NCI-H2107 treated with DMSO at 0.1 percent for 48 hours (cell line): ENCODE measurements at regions not wholly inside any gene's neighbourhood (a gene's known extent, or its start where the extent isn't known, plus 50 kb on each side); places are given as distances from the start of the nearest gene placed in this dataset.
"Not testable (repeated sequence)": the region's sequence is repeated elsewhere in the genome, so short reads cannot be mapped to it uniquely, and the experiment has no call there.

Experiments
- DNase-seq: peaks from one replicate; lab custom pipeline; 2025; ENCODE audit not compliant: unreplicated experiment; lab: John Stamatoyannopoulos, UW

GRCh38 chr7:132030883-132031282, 474.5 kb upstream of the PODXL start:
- no peak for DNase-seq

GRCh38 chr7:132030086-132030568, 473.7 kb upstream of the PODXL start:
- DNase-seq: no peak

- DNase-seq: no peak
These were observed 473.1 kb upstream of the PODXL start for GRCh38 chr7:132029369-132030085.

GRCh38 chr7:132028144-132028920, 471.9 kb upstream of the PODXL start:
- no peak for DNase-seq

DNA sequence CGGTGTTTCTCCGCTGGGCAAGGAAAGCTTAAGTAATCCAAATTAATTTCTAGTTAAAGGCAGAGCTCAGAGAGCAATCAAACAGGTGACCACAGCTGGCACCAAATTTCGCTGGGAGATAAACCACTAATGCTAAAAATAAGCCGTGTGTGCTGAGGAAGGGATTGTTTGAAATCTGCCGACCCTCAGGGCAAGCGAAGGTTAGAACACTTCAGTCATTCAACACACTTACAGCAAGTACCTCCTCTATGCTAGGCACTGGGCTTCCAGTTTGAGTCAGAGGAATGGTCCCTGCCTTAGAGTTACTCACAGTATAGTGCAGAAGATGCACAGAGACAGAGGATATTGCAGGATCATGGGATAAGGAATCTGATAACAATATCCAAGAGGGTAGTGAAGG, 467.9 kb upstream of the PODXL start:
- DNase-seq: no peak

DNA sequence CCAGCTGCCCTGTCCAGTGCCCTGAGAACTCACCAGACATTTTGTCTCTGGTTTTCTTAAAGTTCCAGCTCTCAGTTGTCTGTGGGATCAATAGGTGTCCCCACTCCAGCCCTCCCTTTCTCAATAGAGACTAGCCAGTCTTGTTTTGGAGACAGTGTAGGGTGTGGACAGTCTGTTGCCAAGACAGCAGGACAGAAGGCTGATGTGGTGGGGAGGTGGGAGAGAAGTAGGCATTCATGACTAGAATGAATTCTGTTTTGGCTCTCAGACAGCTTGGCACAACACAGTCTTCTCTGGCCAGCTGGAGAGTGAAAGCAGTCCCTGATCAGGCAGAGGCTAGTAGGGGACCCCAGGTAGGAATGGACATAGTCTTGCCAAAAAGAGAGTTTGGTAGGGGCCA, 467.0 kb upstream of the PODXL start:
- DNase-seq: no peak

GRCh38 chr7:132022188-132022587, 465.8 kb upstream of the PODXL start:
- no peak for DNase-seq

- no peak for DNase-seq
These were observed 463.3 kb upstream of the PODXL start for GRCh38 chr7:132019703-132020102.

- DNase-seq: no peak
These were observed 453.4 kb upstream of the PODXL start for GRCh38 chr7:132009778-132010177.

DNA sequence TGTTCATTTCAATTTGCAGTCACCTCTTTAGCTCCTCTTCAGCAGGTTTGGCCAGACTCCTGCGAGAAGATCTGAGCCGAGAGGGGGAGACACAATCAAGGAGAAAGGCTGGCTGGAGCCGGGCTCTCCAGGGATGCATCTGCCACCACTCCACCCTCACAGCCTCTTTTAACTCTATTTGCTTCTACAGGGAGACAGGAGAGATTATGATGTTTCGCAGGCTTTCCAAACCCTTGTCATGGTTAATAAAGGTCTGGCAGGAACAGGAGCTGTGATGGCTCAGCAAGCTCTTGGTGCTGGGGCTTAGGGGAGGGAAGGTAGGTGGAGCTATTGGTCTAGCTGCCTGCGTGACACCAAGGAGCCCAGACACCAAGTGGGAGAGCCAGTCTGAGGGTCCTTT, 448.1 kb upstream of the PODXL start:
- DNase-seq: no peak

DNA sequence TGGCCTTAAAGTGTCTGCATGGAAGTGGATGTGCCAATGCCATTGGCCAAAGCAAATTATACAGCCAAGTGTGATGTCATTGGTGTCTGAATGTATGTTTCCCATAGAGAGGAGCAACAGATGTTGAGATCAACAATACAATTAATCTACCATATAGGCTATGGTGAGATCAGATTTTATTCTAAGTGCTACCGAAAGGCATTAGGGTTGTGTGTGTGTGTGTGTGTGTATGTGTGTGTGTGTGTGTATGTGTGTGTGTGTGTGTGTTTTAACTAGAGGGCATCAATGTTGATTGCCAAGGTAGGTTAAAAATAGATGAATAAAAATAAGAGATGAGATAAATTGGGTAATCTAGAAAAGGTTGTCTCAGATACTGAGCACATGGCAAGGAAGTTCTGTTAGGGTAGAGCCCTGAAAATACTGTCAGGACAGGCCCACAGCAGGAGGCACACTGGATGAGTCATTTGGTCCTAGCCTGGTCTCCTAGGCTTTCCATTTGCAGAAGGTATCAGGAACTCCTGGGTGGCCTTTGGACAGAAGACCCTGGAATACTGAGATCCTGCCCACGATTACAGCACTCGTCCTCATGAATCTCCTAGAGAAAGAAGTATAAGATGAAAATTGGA, 446.0 kb upstream of the PODXL start:
- DNase-seq: no peak

GRCh38 chr7:132001146-132001545, 444.7 kb upstream of the PODXL start:
- DNase-seq: no peak

DNA sequence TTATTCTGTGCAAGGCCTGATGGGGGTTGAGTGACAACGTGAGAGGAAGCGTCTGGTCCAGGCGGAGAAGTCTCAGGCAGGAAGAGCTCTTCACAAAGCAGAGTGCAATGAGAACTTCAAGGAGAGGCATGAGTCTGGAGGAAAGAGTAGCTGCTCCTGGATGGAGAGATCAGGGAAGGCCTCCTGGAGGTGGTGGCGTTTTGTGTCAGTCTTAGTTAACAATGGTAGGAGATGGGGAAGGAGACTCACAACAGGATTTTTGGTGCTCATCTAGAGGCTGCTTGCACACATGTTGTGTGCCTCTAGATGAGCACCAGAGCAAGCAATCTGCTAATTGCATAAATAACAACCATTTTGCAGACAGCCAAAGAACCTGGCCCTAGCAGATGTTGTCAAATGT, 442.8 kb upstream of the PODXL start:
- DNase-seq: no peak

DNA sequence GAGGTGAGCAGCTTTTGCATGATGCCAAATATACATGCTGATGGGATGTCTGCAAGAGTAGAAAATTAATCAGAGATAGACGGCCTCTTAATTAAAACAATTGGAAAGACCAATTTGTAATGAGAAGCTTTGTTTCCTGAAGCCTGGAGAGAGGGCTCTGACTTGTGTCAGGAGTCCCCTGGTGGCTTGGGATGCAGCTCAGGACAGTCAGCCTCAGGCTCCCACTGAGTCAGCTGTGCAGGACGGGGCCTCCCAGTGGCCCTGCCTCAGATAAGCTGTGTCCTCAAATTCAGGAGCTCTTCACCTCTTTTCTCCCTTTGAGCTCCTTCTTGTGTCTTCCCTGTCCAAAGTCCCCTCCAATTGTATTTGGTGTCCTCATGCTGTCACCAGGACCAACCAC, 438.9 kb upstream of the PODXL start:
- DNase-seq: no peak

DNA sequence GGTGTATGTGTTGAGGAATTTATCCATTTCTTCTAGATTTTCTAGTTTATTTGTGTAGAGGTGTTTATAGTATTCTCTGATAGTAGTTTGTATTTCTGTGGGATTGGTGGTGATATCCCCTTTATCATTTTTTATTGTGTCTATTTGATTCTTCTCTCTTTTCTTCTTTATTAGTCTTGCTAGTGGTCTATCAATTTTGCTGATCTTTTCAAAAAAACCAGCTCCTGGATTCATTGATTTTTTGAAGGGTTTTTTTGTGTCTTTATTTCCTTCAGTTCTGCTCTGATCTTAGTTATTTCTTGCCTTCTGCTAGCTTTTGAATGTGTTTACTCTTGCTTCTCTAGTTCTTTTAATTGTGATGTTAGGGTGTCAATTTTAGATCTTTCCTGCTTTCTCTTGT, 424.6 kb upstream of the PODXL start:
- DNase-seq: not testable (repeated sequence)

DNA sequence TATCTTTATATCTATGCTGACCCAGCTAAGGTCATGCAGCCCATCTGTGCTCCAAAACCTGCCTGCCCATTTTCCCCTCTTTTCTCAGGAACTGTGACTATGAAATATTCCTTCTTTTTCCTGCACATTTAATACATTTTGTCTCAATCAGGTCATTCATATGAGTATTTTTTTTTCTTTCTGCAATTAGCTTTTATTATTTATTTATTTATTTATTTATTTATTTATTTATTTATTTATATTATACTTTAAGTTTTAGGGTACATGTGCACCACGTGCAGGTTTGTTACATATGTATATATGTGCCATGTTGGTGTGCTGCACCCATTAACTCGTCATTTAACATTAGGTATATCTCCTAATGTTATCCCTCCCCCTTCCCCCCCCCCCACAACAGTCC, 421.7 kb upstream of the PODXL start:
- not testable (repeated sequence) for DNase-seq

GRCh38 chr7:131976411-131976810, 420.0 kb upstream of the PODXL start:
- no peak for DNase-seq

- DNase-seq: no peak
These were observed 418.2 kb upstream of the PODXL start for GRCh38 chr7:131974671-131975070.

DNA sequence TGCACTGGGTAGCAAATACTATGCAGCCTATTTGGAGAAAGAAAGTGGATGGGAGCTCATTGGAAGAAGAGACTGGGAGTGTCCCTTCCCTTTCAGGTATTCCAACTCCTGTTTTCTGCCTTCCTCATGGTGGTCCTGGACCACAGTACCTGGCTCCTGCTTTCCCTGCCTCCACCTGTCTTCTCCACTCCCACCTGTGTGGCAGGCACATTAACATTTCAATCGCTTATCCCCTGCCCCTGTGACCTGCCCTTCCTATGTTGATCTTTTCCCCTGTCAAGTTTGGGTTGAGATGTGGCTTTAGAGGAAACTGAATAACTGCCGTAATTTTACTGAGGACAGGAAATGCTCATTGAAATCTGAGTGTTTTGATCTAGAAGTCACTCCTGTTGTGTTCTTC, 415.8 kb upstream of the PODXL start:
- DNase-seq: no peak

DNA sequence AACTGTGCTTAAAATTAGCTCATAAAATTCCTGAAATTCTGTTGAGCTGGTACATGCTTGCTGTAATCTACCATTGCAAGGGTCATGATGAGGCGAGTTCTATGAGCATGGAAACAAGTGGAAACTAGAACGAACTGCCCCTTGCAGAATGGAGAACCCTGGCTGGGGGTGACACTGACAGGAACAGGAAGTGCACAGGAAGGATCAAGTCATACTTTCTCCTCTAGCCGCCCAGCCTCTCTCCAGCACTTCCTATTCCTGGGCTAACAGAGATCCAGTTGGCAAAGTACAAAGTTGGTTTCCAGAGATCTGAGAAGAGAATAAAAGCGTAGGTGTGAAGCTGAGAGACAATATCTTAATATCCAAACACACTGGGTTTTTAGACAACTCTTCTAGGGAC, 414.2 kb upstream of the PODXL start:
- no peak for DNase-seq

- no peak for DNase-seq
These were observed 413.1 kb upstream of the PODXL start for GRCh38 chr7:131969560-131969959.

- no peak for DNase-seq
These were observed 410.8 kb upstream of the PODXL start for GRCh38 chr7:131967216-131967730.
